MG63 (cell line): ENCODE measurements at regions not wholly inside any gene's neighbourhood (a gene's known extent, or its start where the extent isn't known, plus 50 kb on each side); places are given as distances from the start of the nearest gene placed in this dataset.
"Not testable (repeated sequence)": the region's sequence is repeated elsewhere in the genome, so short reads cannot be mapped to it uniquely, and the experiment has no call there.

Experiments
- DNase-seq: peaks from one replicate; pipeline ENCODE4 v3.0.0-alpha.2; 2020
- H3K27me3 ChIP-seq: fragments of 250-450 bp; sonication (Bioruptor Pico); 2 replicates; pipeline ENCODE4 v1.5.1; 2020; ENCODE audit warnings: mild to moderate bottlenecking, moderate library complexity
- H3K36me3 ChIP-seq: fragments of 250-450 bp; sonication (Bioruptor Pico); 2 replicates; pipeline ENCODE4 v1.5.1; 2020; ENCODE audit warnings: mild to moderate bottlenecking, moderate library complexity
- H3K4me3 ChIP-seq: fragments of 250-450 bp; sonication (Bioruptor Pico); 2 replicates; pipeline ENCODE4 v1.5.1; 2020; ENCODE audit warnings: mild to moderate bottlenecking, moderate library complexity
- H3K9me3 ChIP-seq: fragments of 250-450 bp; sonication (Bioruptor Pico); 2 replicates; pipeline ENCODE4 v1.5.1; 2020; ENCODE audit warnings: mild to moderate bottlenecking, moderate library complexity

DNA sequence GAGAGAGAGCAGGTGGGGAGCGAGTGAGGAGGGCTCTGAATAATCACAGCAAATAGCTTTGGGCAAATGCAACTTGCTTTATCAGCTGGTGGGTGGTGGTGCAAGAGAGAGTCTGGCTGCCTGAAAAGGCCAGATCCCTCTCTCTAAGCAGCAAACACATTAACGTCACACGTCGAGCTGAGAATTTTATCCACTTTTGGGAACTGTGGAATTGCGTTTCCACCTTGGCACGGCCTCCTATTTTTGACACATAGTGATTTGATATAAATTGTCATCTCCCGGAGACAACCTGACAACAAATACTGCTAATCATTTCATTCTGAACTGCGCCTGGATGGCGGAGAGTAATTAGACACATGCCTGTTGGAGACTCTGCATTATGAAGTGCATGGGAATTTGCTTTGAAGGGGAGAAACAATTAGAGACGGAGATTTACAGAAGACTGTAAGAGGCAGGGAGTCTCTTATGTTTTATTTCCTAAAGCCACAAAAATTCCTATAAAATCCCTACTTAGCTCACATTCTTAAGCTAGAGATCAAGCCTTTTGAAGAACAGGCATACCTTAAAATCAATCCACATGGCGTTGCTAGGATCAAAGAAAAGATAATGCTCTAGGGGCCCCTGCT is 634.1 kb downstream of the TDRD15 start:
- no peaks in the 10 kb centered on the region for H3K36me3 ChIP-seq
- no peak overlapping the region for H3K4me3 ChIP-seq
- no peak for DNase-seq
- no peaks in the 10 kb centered on the region for H3K27me3 ChIP-seq
- no peaks in the 10 kb centered on the region for H3K9me3 ChIP-seq

DNA sequence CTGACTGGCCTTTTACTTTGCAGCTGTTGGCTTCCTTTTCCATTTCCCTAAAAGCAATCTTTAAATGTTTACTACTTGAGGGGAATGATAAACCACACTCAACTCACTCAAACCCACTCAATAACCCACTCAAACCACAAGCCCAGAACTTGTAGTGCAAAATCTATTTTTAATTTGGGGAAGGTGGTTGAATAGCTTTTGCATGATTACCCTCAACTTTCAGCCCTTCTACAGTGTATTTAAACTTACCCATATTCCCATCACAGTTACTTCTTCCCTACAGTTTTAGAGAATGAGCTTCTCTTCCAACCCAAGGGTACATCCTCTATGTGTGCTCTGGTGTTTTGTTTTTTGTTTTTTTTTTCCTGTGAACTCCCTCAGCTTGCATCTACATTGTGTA is 636.1 kb downstream of the TDRD15 start:
- no peak overlapping the region for H3K4me3 ChIP-seq
- no peaks in the 10 kb centered on the region for H3K9me3 ChIP-seq
- DNase-seq, result no peak
- H3K36me3 ChIP-seq, result no peaks in the 10 kb centered on the region
- no peaks in the 10 kb centered on the region for H3K27me3 ChIP-seq

DNA sequence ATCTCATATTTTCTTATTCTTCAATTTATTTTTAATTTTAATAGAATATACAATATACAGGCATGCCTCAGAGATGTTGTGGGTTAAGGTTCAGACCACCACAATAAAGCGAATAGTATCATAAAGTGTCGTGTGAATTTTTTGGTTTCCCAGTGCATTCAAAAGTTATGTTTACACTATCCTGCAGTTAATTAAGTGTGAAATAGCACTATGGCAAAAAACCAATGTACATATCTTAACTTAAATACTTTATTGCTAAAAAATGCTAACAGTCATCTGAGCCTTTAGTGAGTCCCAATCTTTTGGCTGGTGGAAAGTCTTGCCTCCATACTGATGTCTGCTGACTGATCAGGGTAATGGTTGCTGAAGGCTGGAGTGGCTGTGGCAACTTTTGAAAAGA is 637.6 kb downstream of the TDRD15 start:
- no peaks in the 10 kb centered on the region for H3K36me3 ChIP-seq
- no peaks in the 10 kb centered on the region for H3K27me3 ChIP-seq
- H3K4me3 ChIP-seq, result no peak overlapping the region
- no peaks in the 10 kb centered on the region for H3K9me3 ChIP-seq
- DNase-seq, result no peak

DNA sequence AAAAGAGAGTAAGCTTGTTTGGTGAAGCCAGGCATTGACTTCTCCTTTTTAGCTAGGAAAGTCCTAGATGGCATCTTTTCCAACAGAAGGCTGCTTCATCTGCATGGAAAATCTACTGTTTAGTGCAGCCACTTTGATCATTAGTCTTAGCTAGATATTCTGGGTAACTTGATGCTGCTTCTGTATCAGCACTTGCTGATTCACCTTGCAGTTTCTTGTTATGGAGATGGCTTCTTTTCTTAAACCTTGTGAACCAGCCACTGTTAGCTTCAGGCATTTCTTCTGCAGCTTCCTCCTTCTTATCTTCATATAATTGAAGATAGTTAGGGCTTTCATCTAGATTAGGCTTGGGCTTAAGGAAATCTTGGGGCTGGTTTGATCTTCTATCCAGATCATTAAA is 639.7 kb downstream of the TDRD15 start:
- DNase-seq, result no peak
- Histone ChIP-seq H3K27me3 (no peaks in the 10 kb centered on the region), H3K9me3 (no peaks in the 10 kb centered on the region), H3K36me3 (no peaks in the 10 kb centered on the region), H3K4me3 (no peak overlapping the region)

DNA sequence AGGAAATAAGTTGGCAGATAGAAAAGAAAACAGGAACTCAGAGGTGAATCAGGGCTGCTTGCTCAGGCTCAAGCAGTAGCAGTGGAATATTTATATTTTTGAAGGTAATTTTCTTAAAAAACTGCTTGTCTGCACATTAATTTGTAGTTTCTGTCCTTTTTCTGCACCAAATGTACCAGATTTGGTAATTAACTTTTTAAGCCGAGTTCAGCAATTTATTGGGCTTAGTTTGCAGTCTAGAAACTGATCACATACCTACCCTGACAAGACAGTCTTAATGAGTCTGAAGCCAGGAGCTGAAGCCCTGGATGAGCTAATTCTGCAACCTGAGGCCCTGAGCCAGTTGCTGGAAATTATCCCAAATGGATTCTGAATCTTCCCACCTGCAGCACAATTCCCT is 647.0 kb downstream of the TDRD15 start:
- no peaks in the 10 kb centered on the region for H3K27me3 ChIP-seq
- H3K4me3 ChIP-seq, result no peak overlapping the region
- H3K36me3 ChIP-seq, result no peaks in the 10 kb centered on the region
- no peaks in the 10 kb centered on the region for H3K9me3 ChIP-seq
- no peak for DNase-seq

DNA sequence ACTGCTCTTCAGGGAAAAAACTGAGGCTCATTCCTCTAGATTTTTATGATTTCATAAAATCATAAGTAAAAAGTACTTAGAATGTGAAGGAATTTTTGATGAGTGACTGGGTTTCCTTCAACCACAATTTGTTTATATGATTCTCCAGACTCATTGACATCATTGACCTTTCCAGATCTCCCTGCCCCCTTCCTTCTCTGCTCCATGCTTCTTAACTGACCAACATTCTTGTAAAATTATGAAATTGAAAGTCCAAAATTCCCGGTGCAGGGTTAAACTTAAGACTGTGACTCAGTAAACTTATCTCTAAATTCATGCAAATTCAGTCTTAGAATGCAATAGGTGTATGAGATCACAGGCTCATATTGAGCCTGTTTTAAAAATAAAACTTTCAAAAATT is 648.9 kb downstream of the TDRD15 start:
- peak; percentile 60 for DNase-seq
- no peak overlapping the region for H3K4me3 ChIP-seq
- H3K27me3 ChIP-seq, result no peaks in the 10 kb centered on the region
- H3K9me3 ChIP-seq, result no peaks in the 10 kb centered on the region
- no peaks in the 10 kb centered on the region for H3K36me3 ChIP-seq

DNA sequence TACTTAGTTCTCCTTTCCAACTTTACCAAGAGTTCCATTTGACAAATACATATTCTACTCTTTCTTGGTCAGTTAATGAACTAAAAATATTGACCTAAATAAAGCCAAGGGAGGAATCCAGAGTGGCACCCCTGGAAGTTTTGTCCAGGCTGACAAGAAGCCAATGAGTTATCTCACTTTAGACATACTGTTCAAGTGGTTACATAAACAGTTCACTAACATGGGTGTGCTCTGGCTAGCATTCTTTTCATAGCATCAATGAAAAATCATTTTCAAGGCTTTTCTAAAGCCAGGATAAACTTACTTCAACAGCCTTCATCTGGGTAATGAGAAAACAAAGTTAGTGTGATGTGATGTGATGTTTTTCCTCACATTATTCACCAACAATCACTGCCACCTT is 649.4 kb downstream of the TDRD15 start:
- H3K4me3 ChIP-seq, result no peak overlapping the region
- no peaks in the 10 kb centered on the region for H3K27me3 ChIP-seq
- no peaks in the 10 kb centered on the region for H3K9me3 ChIP-seq
- H3K36me3 ChIP-seq, result no peaks in the 10 kb centered on the region
- DNase-seq, result no peak

DNA sequence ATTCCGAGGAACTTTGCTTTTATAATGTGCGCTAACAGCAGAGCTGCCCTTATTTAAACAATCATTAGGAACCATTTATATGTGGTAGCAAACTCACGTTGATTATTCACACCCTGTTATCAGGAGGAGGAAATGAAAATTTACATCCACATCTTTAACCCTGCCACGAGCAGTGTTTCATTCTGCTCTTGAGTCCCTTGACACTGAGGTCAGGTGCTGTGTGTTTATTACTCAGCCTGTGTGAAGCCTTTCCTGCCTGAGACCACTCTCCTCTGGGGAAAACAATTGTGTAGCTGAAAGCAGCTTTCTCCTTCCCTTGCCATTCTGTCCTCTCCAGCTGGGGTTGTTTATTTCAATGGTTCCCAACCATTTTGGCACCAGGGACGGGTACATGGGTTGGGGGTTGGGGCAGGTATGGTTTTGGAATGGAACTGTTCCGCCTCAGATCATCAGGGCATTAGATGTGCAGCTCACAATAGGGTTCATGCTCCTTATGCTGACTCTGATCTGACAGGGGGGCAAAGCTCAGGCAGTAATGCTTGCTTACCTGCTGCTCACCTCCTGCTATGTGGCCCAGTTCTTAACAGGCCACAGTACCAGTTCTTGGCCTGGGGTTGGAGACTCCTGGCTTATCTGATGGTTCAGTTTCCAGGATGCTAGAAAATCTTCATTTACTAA is 651.1 kb downstream of the TDRD15 start:
- no peaks in the 10 kb centered on the region for H3K9me3 ChIP-seq
- no peaks in the 10 kb centered on the region for H3K36me3 ChIP-seq
- H3K27me3 ChIP-seq, result no peaks in the 10 kb centered on the region
- no peak overlapping the region for H3K4me3 ChIP-seq
- no peak for DNase-seq

DNA sequence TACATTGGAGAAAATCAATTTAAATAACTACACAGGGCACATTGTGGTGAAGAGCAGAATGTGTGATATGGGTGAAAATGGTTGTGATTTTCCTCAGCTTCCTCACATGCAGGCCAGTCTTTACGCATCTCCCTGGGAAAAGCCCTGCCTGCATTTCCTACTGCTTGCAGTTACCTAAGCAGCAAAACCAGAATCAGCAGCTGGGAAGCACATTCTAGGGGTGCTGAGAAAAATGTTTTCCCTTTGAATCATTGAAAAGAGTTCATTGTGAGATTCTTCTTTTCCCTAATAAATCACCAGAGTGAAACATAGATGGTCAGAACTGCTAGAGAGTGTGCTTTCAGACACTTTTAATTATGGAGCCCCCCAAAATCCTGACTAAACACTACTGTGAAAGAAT is 656.0 kb downstream of the TDRD15 start:
- no peaks in the 10 kb centered on the region for H3K36me3 ChIP-seq
- H3K27me3 ChIP-seq, result no peaks in the 10 kb centered on the region
- H3K4me3 ChIP-seq, result no peak overlapping the region
- no peaks in the 10 kb centered on the region for H3K9me3 ChIP-seq
- no peak for DNase-seq

DNA sequence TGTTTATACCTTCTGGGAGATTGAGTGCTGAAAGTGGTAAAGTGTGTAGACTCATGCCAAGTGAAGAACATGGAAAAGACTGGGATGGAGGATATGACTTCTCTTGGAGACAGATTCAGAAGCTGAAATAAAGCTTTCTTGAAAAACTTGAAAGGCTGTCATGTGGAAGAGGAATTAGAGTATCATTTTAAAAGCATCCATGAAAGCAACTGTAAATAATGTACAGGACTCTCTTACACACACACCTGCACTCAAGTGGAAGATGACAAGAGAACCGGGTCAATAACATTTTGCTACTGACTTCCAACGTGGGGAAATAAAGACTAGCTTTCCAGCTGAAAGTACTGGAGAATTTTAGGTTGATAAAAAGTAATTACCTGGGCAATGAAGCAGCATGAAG is 658.2 kb downstream of the TDRD15 start:
- H3K9me3 ChIP-seq, result no peaks in the 10 kb centered on the region
- no peak overlapping the region for H3K4me3 ChIP-seq
- DNase-seq, result no peak
- H3K27me3 ChIP-seq, result no peaks in the 10 kb centered on the region
- H3K36me3 ChIP-seq, result no peaks in the 10 kb centered on the region

DNA sequence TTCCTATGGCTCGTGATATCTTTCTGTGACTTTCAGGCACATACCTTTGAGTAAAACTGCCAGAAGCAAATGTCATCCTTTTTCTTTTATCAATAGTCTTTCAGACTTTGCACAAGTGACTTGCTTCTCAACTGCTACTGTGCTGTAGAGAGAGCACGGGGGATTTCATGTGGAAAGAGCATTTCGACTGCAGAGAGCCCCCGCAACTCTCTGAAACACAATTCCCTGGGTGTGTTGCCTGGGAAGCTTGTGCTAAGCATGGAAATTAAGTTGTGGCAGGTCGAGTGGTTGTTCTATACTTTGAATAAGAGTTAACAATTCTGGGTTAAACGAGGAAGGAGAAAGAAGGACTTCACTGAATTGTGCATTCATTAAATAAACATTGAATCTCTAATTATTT is 659.1 kb downstream of the TDRD15 start:
- no peak for DNase-seq
- Histone ChIP-seq H3K36me3 (no peaks in the 10 kb centered on the region), H3K4me3 (no peak overlapping the region), H3K27me3 (no peaks in the 10 kb centered on the region), H3K9me3 (no peaks in the 10 kb centered on the region)

DNA sequence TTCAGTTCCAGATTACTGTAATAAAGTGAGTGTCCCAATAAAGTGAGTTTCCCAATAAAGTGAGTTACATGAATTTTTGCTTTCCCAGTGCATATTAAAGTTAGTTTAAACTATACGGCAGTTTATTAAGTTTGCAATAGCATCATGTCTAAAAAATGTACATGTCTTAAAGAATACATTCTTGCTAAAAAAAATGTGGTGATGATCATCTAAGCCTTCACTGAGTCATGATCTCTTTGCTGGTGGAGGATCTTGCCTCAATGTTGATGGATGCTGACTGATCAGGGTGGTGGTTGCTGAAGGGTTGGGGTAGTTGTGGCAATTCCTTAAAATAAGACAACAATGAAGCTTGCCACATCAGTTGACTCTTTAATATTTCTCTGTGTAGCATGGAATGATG is 664.2 kb downstream of the TDRD15 start:
- Histone ChIP-seq H3K4me3 (no peak overlapping the region), H3K36me3 (no peaks in the 10 kb centered on the region), H3K27me3 (no peaks in the 10 kb centered on the region), H3K9me3 (no peaks in the 10 kb centered on the region)
- DNase-seq, result no peak

DNA sequence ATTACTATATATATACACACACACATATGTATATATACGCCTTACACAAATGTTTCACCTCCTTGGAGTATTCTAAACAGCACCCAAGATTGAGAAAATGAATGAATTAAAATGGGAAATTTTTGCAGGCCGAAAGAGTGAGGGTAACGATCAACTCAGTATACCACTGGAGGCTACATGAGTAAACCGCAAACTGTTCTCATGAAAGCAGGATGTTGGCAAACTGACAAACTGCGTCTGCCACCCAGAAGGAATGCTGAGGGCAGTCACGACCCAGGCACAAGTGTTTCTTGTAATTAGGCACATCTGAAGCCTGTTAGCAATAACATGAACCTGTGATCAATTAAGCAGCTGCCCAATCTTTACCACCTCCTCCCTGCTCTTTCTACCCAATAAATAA is 666.5 kb downstream of the TDRD15 start:
- not testable (repeated sequence) for H3K27me3 ChIP-seq, H3K36me3 ChIP-seq, H3K4me3 ChIP-seq, H3K9me3 ChIP-seq, DNase-seq

DNA sequence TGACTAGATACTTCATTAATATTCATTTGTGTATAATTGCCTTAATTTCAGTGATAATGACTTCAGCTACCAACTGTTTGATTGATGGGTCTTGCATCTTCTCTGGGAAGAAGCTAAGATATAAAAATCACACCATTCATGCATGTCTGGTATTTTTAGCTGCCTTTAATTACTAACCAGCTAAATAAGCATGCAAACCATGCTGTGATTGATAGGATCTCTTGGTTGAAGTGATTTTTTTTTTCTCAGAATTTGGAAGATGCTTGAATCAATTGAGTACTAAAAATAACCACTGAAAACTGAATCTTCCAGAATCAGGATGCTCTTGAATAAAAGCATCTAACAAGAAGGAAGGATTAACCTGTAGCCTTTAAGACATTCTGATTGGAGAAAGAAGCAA is 668.8 kb downstream of the TDRD15 start:
- Histone ChIP-seq H3K27me3 (no peaks in the 10 kb centered on the region), H3K9me3 (no peaks in the 10 kb centered on the region), H3K4me3 (no peak overlapping the region), H3K36me3 (no peaks in the 10 kb centered on the region)
- no peak for DNase-seq

DNA sequence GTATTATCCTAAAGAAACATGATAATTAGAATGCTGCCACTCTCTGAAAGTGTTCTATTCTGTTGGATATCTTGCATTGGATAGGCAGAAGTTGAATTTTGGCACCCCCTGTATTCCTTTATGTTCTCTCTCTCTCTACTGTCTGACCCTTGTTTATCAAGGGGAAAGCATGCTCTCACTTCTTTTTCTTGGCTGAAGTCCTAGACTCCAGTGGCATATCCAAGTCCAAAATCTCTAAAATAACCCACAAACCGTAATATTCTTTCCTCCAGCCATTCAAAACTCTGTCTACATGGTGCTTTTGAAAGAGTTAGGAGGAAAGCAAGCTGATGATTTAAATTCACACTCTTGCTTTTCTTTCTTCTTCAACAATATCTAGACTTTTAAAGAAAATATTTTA is 669.7 kb downstream of the TDRD15 start:
- no peaks in the 10 kb centered on the region for H3K27me3 ChIP-seq
- DNase-seq, result no peak
- no peak overlapping the region for H3K4me3 ChIP-seq

DNA sequence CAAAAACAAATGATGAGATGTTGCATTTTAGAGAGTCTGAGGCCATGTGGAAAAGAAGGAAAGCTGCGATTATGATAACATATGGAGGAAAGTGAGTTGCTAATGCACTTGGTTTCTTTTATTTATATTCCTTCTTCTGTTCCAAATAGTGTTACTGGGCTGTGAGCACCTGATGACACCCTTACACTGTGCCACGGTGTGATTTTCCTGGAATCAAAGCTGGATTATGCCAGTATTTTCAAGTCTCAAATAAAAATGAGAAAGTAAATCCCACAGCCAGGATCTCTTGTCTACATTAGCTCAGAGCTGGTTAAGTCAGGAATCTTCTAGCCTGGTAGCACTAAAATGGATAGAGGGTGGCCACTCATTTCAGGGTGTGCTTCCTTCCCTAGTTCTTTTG is 670.8 kb downstream of the TDRD15 start:
- no peaks in the 10 kb centered on the region for H3K27me3 ChIP-seq
- DNase-seq, result no peak
- H3K4me3 ChIP-seq, result no peak overlapping the region
- H3K36me3 ChIP-seq, result no peaks in the 10 kb centered on the region
- no peaks in the 10 kb centered on the region for H3K9me3 ChIP-seq

More for the DNA sequence above, 669.7 kb downstream of the TDRD15 start:
- H3K9me3 ChIP-seq, result no peaks in the 10 kb centered on the region
- H3K36me3 ChIP-seq, result no peaks in the 10 kb centered on the region

DNA sequence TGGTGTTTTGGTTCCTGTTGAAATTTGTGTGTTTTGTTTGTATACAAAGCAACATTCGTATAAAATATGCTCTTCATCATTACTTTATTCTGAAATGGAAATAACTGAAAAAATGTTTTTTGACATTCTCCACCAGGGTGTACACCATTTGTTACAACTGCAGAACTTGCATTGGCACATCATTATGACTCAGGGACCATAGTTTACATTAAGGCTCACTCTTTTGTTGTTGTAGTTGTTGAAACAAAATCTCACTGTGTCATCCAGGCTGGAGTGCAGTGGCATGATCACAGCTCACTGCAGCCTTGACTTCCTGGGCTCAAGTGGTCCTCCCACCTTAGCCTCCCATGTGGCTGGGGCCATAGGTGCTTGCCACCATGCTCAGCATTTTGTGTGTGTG is 676.6 kb downstream of the TDRD15 start:
- Histone ChIP-seq H3K36me3 (no peaks in the 10 kb centered on the region), H3K9me3 (no peaks in the 10 kb centered on the region), H3K4me3 (no peak overlapping the region), H3K27me3 (no peaks in the 10 kb centered on the region)
- DNase-seq, result no peak

DNA sequence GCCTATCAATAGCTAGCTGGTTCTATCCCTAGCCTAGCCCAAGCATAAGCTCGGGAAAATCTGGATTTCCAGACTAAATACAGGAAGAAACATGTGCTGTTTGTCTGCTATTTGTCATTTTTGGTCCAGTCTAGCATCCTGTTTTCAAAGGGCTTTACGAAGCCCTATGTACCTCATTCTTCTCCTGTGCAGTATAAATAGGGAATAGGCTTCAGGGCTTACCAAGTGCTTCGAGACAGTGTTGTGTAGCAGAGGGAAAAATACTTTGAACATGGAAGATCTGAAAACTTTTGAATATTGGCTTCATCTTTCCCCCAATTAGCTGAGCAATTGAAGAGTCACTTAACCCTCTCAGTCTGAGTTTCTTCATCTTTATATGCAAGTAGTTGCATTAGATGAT is 679.8 kb downstream of the TDRD15 start:
- H3K36me3 ChIP-seq, result no peaks in the 10 kb centered on the region
- no peaks in the 10 kb centered on the region for H3K27me3 ChIP-seq
- no peak overlapping the region for H3K4me3 ChIP-seq
- no peak for DNase-seq
- no peaks in the 10 kb centered on the region for H3K9me3 ChIP-seq
